Keratinocyte (primary cell): ENCODE measurements at regions not wholly inside any gene's neighbourhood (a gene's known extent, or its start where the extent isn't known, plus 50 kb on each side); places are given as distances from the start of the nearest gene placed in this dataset.

ENCODE experiments used
- CTCF ChIP-seq, 3 experiments: IDR thresholded peaks in 1 of 3; conservative IDR thresholded peaks in 1 of 3; optimal IDR thresholded peaks in 1 of 3; 2 replicates in 2 of 3; 3 replicates in 1 of 3; pipeline versions ENCODE3 to v1.5.1; 2011; ENCODE audit warnings: low read length in 3 of 3, mild to moderate bottlenecking in 3 of 3, moderate library complexity in 2 of 3, control low read depth in 1 of 3, inconsistent platforms in 1 of 3; ENCODE audit not compliant: insufficient read depth in 2 of 3; ENCODE audit errors: extremely low read depth in 1 of 3
- EZH2 ChIP-seq: IDR thresholded peaks from one replicate; pipeline ENCODE4 v1.6.1; 2012; ENCODE audit warnings: inconsistent platforms, mild to moderate bottlenecking, low read length, moderate library complexity

GRCh38 chr10:63683686-63684085, 162.5 kb downstream of the REEP3 start:
- no peak for TF ChIP-seq CTCF (optimal IDR thresholded peaks at IDR 0.05 in 1 of 3, IDR thresholded peaks at IDR 0.05 in 1 of 3, conservative IDR thresholded peaks at IDR 0.05 in 1 of 3; ENCODE audit: extremely low read depth in 1 of 3, insufficient read depth in 2 of 3, low read length in 3 of 3)
- no peak for TF ChIP-seq EZH2
